NCI-H2081 (cell line): ENCODE measurements at regions not wholly inside any gene's neighbourhood (a gene's known extent, or its start where the extent isn't known, plus 50 kb on each side); places are given as distances from the start of the nearest gene placed in this dataset.
"Not testable (repeated sequence)": the region's sequence is repeated elsewhere in the genome, so short reads cannot be mapped to it uniquely, and the experiment has no call there.

Source experiments
- DNase-seq, 2 experiments: peaks; one replicate each; lab custom pipeline; 2025; lab: John Stamatoyannopoulos, UW

- no peak for DNase-seq
Measured at GRCh38 chr13:40042991-40043390, 387.5 kb downstream of the COG6 start.

- no peak for DNase-seq
Measured at GRCh38 chr13:40043764-40044163, 388.3 kb downstream of the COG6 start.

GRCh38 chr13:40047322-40047771 lies 391.9 kb downstream of the COG6 start:
- DNase-seq = no peak

GRCh38 chr13:40048551-40048950 lies 393.1 kb downstream of the COG6 start:
- no peak for DNase-seq

- no peak for DNase-seq
Measured at GRCh38 chr13:40052954-40053353, 397.5 kb downstream of the COG6 start.

GRCh38 chr13:40053401-40053800 lies 397.9 kb downstream of the COG6 start:
- no peak for DNase-seq

GRCh38 chr13:40054422-40054821 lies 399.0 kb downstream of the COG6 start:
- DNase-seq = not testable (repeated sequence)

GRCh38 chr13:40056898-40057619 lies 401.6 kb downstream of the COG6 start:
- DNase-seq = no peak

GRCh38 chr13:40058757-40059236 lies 403.3 kb downstream of the COG6 start:
- no peak for DNase-seq

GRCh38 chr13:40059540-40060232 lies 404.2 kb downstream of the COG6 start:
- no peak for DNase-seq

- DNase-seq = no peak
Measured at GRCh38 chr13:40060296-40061007, 405.0 kb downstream of the COG6 start.

GRCh38 chr13:40061466-40062450 lies 406.3 kb downstream of the COG6 start:
- DNase-seq = no peak

GRCh38 chr13:40063278-40063698 lies 407.8 kb downstream of the COG6 start:
- DNase-seq = no peak

GRCh38 chr13:40063703-40064102 lies 408.2 kb downstream of the COG6 start:
- no peak for DNase-seq

GRCh38 chr13:40064154-40065097 lies 409.0 kb downstream of the COG6 start:
- no peak for DNase-seq

GRCh38 chr13:40069173-40070044 lies 413.9 kb downstream of the COG6 start:
- DNase-seq = peak in 1 of 2 experiments; percentile 10

- no peak for DNase-seq
Measured at GRCh38 chr13:40070357-40070756, 414.9 kb downstream of the COG6 start.

GRCh38 chr13:40072663-40073120 lies 417.2 kb downstream of the COG6 start:
- no peak for DNase-seq

GRCh38 chr13:40074338-40074737 lies 418.9 kb downstream of the COG6 start:
- no peak for DNase-seq
